ENCODE measurements at regions not wholly inside any gene's neighbourhood (a gene's known extent, or its start where the extent isn't known, plus 50 kb on each side); places are given as distances from the start of the nearest gene placed in this dataset.
A peak's percentile ranks its signal among the peaks of the same experiment; 100 is the strongest.
"Not testable (repeated sequence)": the region's sequence is repeated elsewhere in the genome, so short reads cannot be mapped to it uniquely, and the experiment has no call there.

DNA sequence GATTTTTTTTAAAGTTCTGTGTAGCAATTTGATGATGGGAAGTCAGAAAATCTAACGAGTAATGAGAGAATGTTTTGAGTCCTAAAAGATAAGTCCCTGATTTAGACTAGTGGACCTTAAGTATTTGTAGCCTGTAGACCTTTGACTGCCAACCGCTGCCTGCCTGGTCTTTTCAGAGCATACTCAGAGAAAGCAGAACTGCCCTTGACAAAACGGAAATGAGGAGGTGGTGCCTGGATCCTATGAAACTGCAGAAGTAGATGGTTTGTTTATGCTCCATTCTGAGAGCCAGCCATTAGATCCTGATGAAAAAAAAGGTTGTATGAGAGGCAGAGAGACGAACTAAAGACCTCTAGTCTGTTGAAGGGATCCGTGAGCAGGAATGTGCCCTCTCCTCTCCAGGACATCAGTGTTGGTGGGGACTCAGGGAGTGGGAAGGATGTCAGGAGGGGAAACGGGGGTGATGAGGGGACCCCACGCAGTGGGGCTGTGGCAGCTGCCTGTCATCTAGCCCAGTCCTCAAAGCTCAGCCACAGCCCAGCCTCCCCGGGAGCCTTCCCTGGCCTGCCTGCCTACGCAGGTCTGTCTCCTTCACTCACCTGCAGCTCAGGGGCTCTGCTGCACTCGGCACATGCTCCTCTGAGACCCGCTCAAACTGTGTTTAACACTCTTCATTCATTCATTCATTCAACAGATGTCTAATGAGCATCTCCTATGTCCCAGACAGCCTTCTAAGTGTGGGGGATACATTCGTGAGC, 447.5 kb downstream of the AACS start:
- DNase-seq: no peak

DNA sequence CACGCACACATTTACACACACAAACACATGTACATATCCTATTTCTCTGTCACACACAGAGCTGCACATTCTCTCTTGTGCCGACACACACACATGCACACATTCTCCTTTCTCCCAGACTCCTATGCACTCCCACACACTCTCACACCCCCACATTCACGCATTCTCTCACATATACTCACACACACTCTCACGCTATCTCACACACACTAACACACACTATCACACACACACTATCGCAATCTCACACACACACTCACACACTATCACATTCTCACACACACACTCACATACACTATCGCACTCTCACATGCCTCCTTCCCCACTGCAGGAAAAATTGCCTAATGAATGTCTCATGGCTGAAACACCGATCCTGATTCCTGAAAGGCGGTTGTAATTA, 450.7 kb downstream of the AACS start:
- no peak for DNase-seq

DNA sequence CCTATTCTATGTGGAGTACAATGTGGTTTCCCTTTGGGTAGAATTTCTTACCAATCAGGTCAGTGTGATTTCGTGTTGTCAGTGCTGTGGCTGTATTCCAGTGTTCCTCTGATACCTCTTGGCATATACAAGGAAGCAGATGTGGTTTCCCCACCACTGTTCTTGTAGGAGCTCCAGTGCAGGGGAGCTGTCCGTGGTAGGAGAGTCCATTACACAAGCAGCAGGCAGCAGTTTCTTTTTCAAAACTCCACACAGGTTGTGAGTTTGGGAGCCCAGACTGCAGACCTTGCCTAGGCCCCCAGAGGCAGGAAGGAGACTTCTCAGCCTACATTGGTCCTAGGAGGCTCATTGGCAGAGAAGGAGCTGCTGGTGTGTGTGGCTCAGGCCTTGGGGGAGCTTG, 452.8 kb downstream of the AACS start:
- DNase-seq: no peak

DNA sequence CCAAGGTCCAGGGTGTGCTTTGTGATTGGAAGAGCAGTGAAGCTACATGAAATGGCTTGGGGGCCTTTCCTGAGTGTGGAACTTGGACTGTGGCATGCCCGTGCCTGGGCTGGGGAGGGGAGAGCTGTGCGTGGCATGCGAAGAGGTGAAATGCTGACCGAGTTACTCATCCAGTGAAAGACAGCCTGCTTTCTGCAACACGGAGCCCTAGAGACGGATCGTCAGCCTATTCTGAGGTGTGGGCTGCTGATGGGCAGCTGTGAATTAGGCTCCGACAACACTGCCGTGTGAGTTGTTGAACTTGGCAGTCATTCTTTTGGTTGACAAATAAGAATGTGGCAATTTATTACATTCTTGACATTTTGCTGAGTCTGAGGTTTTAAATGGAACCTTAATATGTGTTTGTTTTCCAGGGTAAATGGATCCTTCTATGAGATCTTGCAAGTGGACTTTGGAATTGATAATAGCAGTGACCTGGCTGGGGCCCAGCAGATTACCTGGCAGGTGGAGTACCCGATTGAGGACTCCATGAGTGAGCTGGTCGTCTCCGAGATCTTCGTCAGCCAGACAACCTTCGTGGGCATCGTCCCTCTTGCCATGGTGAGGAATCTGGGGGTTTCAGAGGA, 453.9 kb downstream of the AACS start:
- DNase-seq: no peak

DNA sequence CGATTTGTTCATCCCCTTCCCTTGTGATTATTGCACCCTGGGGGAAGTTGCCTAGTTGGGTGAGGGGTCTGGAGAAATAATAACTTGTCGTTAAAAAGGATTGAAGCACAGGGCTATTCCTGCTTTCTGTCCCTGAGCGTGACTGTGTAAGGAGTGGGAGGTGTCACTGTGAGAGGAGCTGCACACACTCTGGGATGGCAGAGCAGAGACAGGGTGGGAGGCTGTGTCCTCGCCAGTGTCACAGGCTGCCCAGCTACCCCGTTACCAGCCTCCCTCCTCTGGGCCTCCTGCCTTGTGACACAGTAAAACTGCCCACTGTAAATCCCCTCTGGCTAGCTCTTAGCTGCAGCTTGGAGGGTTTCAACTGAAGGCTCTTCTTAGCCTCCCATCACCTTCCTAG, 460.6 kb downstream of the AACS start:
- no peak for DNase-seq

DNA sequence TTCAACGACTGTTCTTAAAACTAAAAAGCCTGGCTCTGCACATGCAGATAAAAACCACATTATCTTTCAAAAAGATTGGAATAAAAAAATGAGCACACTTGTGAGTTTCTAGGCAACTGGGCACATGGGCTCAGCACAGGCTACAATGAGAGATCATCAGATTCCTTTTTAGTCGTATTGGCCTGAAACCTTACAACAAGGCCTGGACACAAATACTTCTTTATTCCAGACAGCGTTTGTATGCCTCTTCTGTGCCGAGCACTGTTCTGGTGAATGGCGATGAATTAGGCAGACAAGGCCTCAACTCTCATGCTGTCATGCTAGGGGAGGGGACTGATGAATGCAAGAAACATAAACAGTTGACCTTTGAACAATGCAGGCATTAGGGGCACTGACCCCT, 463.0 kb downstream of the AACS start:
- no peak for DNase-seq

DNA sequence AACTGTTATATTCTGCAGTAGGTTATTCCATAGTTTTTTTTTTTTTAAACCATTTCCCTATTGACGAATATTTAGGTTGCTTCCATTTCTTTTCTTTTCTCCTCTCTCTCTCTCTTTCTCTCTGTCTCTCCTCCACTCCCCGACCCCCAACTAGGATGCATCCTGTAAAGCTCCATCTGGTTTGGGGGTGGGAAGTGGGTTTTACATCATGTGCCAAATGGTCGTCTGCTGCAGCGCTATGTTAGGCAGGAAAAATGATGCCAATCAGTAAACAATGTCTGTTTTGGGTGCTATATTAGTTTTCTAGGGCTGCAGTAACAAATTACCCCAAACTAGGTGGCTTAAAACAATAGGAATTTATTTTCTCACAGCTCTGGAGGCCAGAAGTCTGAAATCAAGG, 465.0 kb downstream of the AACS start:
- no peak for DNase-seq

DNA sequence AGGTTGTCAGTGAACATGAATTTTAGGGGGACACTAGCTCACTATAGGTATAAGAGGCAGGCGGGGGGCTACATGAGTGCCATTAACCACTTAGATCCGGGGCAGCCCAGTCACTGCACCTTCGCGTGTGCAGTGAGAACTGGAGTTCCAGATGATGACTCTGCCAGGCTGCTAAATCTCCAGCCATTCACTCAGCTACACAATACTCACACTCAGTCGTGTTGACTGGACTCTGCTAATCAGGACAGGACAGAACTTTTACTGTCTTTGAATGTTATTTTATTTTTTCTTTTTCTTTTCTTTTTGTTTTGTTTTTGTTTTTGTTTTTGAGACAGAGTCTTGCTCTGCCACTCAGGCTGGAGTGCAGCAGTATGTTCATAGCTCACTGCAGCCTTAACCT, 465.6 kb downstream of the AACS start:
- DNase-seq: no peak

DNA sequence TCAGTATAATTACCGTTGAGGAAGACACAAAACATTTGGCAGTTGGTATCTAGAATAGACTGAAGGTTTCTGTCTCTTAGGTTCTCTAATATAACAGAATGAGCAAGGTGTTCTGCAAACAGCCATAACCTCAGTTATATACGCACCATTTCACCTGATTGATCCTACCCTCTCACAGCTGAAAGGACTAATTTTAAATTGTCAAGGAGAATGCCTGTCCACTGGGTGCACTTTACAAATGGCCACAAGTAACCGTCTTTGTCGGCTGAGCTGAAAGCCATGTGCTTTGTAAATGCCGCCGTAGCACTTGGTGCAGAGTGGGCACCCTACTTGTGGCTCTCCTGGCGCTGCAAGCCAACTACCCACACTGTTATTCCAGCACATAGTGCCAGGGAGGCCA, 466.3 kb downstream of the AACS start:
- DNase-seq: no peak

DNA sequence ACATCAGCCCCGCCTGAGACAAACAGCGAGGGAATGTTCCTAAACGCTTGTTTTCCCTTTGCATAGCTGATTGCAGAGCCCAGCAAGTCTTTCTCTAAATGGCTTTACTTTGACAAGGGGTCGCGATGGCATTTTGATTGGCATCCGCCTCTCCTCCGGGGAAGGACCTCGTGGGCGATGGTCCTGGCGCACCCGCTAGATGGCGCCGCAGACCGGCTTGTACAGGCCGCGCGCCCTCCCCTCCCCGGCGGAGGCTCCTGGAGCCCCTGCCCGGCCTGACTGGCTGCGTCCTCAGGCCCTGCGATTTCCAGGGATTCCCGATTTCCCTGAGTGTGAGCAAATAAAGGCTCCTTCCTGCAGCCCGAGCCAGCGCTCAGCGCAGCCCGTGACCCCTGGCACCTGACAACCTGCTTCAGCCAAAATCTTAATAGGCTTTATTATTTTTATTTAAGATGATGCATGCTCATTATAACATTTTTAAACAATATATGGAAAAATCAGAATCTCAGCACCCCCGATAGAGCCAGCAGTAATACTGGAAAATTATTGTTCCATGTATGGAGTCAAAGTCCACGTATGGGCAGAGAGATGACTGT, 468.3 kb downstream of the AACS start:
- DNase-seq: peak; percentile 21

DNA sequence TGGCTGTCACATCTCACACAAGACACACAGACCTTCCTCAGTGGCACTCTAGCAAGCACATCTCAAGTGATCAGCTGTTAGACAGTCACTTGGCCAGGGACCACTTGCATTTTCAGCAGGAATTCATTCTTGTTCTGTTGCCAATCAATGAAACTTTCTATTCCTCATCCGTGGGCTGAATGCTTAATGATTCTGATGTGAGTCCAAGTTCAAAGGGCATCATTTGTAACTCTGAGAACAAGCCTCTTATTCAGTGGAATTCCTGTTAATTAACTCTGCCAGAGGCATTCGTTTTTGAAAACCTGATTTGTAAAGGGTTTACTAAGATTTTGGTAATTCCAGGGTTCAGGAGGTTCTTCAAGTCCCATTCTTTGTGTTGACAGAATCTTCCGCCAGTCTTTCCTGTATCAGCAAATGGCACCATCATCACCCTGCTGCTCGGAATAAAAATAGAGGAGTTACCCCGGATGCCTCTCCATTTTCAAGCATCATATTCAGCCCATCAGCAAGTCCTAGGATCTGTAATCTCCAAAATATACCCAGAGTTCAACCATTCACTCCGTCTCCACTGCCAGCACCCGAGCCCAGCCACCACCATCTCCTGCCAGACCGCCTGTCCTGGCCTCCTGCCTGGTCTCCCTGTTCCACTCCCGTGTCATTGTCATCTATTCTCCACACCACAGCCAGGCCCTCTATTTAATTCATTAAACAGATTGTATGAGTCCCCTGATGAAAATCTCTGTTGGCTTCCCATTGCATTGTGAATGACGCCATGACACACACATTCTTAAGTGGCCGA, 473.4 kb downstream of the AACS start:
- no peak for DNase-seq

DNA sequence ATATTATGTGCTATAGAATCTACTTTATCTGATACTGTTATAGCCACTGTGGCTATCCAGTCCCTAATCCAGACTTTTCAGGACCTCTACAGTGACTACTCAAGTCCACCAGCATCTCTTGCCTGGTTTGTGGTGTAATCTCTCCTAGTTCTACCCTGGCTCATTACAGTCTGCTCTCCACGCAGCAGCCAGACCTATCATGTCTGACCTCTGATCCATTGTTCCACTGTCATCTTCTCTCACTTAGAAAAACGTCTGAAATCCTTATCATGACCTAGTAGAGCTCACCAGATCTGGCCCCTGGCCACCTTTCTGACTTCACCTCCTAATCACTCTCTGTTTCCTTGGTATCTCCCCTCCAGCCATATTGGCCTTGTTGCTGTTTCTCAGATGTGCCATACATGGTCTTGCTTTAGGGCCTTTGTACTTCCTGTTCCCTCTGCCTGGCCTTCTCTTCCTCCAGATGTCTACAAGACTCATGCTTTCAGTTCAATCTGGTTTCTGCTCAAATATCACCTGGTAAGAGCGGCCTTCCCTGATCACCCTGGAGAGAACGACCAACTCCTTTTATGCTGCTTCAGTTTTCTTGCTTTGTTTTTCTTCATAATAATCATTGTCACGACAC, 475.5 kb downstream of the AACS start:
- no peak for DNase-seq

DNA sequence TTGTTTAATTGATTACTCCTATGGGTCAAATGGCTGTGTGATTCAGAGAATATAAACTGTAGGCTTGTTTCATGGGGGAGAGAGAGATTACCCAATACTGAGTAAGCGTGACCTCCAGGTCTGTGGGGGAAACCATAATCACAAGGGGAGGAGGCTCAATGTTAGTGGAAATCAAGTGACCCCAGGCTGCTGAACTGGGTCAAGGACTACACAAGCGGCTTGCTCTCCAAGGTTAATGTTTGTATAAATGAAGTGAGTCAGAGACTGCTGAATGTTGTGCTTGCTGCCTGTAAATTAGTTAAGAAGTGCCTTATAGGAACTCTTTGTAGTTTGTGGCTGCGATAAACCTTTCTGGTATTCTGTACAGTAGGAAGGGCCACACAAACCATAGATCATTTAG, 479.7 kb downstream of the AACS start:
- no peak for DNase-seq

DNA sequence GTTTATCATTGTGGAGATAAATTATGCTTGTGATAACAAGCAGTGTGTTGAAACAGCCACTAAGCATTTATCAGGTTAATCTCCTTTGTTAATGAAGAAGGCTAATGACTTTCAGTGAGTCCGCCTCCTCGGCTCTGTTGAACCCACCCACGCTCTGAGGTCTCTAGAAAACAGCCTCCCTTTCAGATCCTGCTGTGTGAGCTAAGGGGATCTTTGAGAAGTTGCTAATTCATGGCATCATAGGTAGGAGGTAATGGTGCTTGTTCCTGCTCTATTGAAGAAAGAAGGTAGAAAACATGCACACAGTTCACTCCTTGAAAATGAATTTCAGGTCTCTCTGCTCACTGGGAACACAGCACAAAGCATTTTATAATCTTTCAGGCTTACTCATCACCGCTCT, 483.9 kb downstream of the AACS start:
- DNase-seq: no peak

DNA sequence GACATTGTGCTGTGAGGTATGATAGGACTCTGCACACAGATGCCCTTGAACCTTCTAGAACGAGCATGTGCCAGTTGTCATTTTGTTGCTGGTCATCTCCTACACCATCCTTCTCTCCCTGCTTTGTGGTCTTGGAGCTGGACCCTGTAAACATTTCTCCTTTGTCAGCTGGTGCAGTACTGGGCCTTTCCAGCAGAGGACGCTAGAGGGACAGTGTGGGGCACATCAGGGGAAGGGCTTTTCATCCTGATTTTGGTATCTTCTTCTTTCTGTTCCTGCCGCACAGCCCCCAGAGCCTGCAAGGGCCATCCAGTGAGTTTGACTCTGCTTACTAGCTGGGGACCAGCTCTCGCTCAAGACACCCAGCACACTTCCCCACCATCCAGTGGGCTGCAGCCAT, 484.6 kb downstream of the AACS start:
- no peak for DNase-seq

DNA sequence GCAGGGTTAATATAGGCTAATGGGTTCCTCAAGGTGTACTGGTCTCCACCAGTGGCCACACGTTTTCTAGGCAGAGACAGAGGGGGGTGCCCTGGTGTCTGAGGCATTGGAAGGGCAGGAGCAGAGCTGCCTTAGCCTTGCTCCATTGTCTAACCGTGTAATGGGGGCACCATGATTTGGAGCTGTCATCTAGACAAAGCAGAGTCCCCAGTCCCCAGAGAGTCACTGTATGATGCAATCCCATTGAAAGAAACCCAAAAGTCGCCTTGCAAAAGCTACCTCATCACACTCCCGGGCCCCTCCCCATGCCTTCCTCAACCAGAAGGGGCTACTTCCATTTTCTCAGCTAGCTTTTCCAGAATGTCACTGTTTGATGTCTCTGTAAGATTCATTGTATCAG, 487.1 kb downstream of the AACS start:
- no peak for DNase-seq

DNA sequence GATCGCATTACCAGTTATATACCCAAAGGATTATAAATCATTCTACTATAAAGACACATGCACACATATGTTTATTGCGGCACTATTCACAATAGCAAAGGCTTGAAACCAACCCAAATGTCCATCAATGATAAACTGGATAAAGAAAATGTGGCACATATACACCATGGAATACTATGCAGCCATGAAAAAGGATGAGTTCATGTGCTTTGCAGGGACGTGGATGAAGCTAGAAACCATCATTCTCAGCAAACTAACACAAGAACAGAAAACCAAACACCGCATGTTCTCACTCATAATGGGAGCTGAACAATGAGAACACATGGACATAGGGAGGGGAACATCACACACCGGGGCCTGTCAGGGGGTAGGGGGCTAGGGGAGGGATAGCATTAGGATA, 495.8 kb downstream of the AACS start:
- not testable (repeated sequence) for DNase-seq

DNA sequence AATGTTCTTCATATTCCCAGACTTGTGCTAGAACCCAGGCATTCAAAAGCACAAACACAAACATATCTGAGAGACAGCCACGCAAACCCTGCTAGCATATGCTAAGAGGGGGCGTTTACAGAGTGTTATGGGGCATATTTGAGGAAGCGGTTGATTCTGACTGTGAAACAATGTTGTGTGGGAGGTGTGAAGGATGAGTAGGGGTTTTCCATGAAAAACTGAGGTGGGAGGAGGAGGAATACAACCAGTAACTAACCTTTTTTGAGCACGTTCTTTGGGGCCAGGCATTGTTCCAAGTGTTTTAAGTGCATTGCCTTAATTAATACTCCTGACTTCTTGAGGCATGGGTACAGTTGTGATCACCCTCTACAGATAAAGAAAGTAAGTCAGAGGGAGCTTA, 499.5 kb downstream of the AACS start:
- no peak for DNase-seq

DNA sequence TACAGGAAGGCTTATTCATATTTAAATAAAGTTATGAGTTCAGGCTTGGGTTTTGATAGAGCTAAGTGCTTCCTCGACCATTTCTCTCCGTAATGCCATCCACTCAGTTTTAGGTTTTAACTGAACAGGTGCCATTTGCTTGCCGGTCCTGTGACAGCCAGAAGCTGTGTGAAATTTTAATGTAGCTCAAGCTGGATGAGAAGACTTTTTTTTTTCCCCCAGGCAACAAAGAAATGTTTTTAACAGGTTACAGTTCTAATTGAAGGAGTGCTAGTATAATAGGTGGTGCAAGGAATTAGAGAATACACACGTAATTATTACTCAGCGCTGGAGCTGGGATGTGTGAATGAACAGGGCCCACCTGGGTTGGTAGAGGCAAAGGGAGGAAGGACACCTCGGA, 502.3 kb downstream of the AACS start:
- no peak for DNase-seq

DNA sequence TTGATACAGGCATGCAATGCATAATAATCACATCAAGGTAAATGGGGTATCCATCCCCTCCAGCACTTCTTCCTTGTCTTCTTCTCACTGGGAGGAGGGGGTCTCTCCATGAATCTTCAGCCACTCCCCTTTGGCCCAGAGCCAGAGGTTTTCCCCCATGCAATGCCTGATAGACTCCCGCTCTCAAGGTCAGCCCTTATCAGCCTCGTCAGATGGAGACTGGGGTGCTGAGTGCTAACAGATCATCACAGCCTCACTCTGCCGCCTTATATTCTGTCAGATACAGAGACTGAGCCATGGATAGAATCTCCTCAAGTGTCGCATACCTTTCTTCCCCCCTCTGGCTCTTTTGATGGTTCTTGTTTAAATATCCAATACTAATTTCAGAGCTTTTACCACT, 503.1 kb downstream of the AACS start:
- no peak for DNase-seq

DNA sequence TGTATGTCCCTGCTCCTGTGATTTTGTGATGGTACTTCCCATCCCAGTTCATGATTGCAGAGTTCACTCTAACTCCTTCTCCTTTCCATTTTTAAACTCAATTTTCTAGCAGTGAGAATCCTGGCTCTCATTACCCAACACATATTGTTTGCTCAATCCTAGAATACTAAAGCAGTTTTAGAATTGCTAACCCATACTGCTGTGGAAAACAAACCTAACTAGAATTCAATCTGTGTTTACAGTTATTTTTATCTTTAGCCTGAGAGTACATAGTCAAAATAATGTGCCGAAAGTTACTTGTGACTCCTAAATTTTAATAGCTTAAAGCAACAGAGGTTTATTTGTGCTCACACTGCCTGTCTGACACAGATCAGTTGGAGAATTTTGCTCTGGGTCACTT, 508.0 kb downstream of the AACS start:
- DNase-seq: no peak

DNA sequence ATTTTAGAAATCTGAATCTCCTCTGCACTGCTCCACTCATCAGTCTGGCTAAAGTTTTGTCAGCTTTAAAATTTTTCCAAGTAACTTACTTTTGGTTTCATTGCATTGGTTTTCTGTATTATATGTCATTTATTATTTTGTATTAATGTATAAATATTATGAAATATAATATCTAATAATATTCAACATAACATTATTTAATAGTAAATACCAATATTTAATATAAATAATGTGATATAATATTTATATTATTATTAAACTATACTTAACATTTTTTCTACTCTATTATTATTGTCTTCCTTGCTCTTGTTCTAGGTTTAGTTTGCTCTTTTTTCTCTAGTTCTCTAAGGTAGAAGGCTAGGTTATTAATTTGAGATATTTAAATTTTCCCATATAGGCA, 512.1 kb downstream of the AACS start:
- DNase-seq: no peak

DNA sequence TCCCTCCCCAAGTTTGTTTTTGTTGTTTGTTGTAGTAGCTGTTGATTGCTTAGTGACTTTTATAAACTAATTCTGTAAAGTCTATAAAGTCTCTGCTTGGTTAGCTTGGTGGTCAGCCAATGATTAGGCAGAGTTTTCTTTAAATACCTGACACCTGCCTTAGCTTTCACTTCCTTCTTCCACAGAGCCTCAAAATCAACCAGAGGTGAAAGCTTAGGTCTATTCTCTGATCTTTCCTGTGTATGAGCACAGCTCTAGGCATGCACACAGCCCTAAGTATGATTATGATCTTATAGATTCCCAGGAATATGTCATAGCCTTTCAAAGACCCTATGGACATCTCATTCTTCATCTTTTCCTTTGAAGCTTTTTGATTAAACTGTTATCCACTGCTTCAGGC, 514.7 kb downstream of the AACS start:
- DNase-seq: no peak

Measured in COR-L47 (cell line).